Omental fat pad (tissue), 3 donors: ENCODE measurements at regions not wholly inside any gene's neighbourhood (a gene's known extent, or its start where the extent isn't known, plus 50 kb on each side); places are given as distances from the start of the nearest gene placed in this dataset.

Experiments used
- ATAC-seq: fragments of 150-250 bp; one replicate; pipeline ENCODE4 v1.9.1; 2016; ENCODE audit warnings: mild to moderate bottlenecking, moderate library complexity; ENCODE audit not compliant: low FRiP score
- DNase-seq: peaks from one replicate; pipeline ENCODE4 v3.0.0-alpha.2; 2019; ENCODE audit warnings: low spot score
- CTCF ChIP-seq, 3 donors: fragments of 450-650 bp; IDR thresholded peaks; one replicate each; pipeline ENCODE4 v1.5.1; 2016 to 2017; ENCODE audit warnings: antibody characterized with exemption in 3 of 3, mild to moderate bottlenecking in 3 of 3, moderate library complexity in 2 of 3

GRCh38 chr13:89694451-89694850, 1653.0 kb upstream of the MIR17HG start:
- ATAC-seq = no peak
- TF ChIP-seq CTCF (IDR thresholded peaks at IDR 0.05) = no peak
- DNase-seq = no peak

GRCh38 chr13:89695343-89696257, 1651.9 kb upstream of the MIR17HG start:
- TF ChIP-seq CTCF (IDR thresholded peaks at IDR 0.05) = no peak
- ATAC-seq (no peak), DNase-seq (no peak)

- no peak for TF ChIP-seq CTCF (IDR thresholded peaks at IDR 0.05)
- no peak for ATAC-seq
- DNase-seq = no peak
Measured at GRCh38 chr13:89701913-89702312, 1645.6 kb upstream of the MIR17HG start.

- TF ChIP-seq CTCF (IDR thresholded peaks at IDR 0.05) = no peak
- DNase-seq (no peak), ATAC-seq (no peak)
Measured at GRCh38 chr13:89704040-89704439, 1643.4 kb upstream of the MIR17HG start.

GRCh38 chr13:89708013-89708412, 1639.5 kb upstream of the MIR17HG start:
- ATAC-seq (no peak), DNase-seq (no peak)
- no peak for TF ChIP-seq CTCF (IDR thresholded peaks at IDR 0.05)

GRCh38 chr13:89721216-89721615, 1626.3 kb upstream of the MIR17HG start:
- TF ChIP-seq CTCF (IDR thresholded peaks at IDR 0.05) = no peak
- no peak for ATAC-seq
- DNase-seq = no peak
